ENCODE measurements at regions not wholly inside any gene's neighbourhood (a gene's known extent, or its start where the extent isn't known, plus 50 kb on each side); places are given as distances from the start of the nearest gene placed in this dataset.

GRCh38 chr4:163744861-163745260, 250.4 kb downstream of the TMA16 start:
- no peak for TF ChIP-seq POLR2A (IDR thresholded peaks at IDR 0.05; ENCODE audit: low read length)
- TF ChIP-seq GATA1 (IDR thresholded peaks at IDR 0.05; ENCODE audit: low read depth, low read length): no peak

Measured in erythroblast (primary cell).